ENCODE measurements at regions not wholly inside any gene's neighbourhood (a gene's known extent, or its start where the extent isn't known, plus 50 kb on each side); places are given as distances from the start of the nearest gene placed in this dataset.

DNA sequence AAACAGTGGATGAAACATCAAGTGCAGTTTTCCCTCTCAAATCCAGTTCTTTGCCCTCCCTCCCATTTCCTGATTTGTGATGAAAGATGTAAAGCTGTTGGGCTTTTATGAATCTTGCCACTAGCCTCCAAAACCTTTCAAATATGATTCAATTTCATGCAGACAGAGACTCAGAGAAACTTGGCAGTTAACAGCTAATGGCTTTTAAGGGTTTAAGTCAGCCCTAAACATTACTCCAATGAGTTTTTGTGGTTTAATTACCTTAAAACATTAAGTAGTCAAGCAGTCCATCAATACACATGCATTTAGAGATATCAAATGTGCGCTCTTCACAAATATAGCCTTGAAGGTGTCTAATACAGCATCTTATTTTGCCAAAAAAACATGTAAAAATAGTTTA, 1594.0 kb upstream of the GOT2 start:
- TF ChIP-seq POLR2AphosphoS5 (IDR thresholded peaks at IDR 0.05) (no peak), POLR2A (IDR thresholded peaks at IDR 0.05) (no peak)
